T-cell (primary cell): ENCODE measurements at regions not wholly inside any gene's neighbourhood (a gene's known extent, or its start where the extent isn't known, plus 50 kb on each side); places are given as distances from the start of the nearest gene placed in this dataset.

Source experiments
- ATAC-seq, 4 experiments: fragments of 200-7000 bp in 3 of 4; fragments of 150-1000 bp in 1 of 4; cut with Tn5 transposase; replicated peaks in 1 of 4; 1 replicate in 3 of 4; 2 replicates in 1 of 4; pipeline ENCODE4 v1.10.0; 2021; ENCODE audit warnings: moderate library complexity in 3 of 4, mild to moderate bottlenecking in 2 of 4, moderate number of reproducible peaks in 1 of 4
- CTCF ChIA-PET, 2 donors: fragments of 300-600 bp; sonication (Branson Sonifier 250); formaldehyde crosslinking; loops; one replicate each; lab custom pipeline; 2022; ENCODE audit warnings: antibody characterized with exemption in 2 of 2; lab: Charles Lee
- POLR2A ChIA-PET, 2 donors: fragments of 300-600 bp; sonication (Branson Sonifier 250); formaldehyde crosslinking; loops; one replicate each; lab custom pipeline; 2022; ENCODE audit warnings: antibody characterized with exemption in 2 of 2; lab: Charles Lee
- DNase-seq, 35 experiments: peaks; one replicate each; pipeline versions ENCODE4 v3.0.0 to v3.0.0-alpha.2; 2013 to 2023
- H3K27ac ChIP-seq: one replicate; pipeline ENCODE4 v1.5.1; 2013; ENCODE audit warnings: low read length
- H3K27me3 ChIP-seq, 2 experiments: replicated peaks in 1 of 2; 1 replicate in 1 of 2; 2 replicates in 1 of 2; pipeline versions ENCODE4 v1.6.1 to v1.7.0; 2013; ENCODE audit warnings: low read length in 1 of 2, mixed read lengths in 1 of 2; ENCODE audit not compliant: control insufficient read depth in 2 of 2, insufficient read depth in 2 of 2; ENCODE audit errors: extremely low read depth in 1 of 2
- H3K36me3 ChIP-seq, 2 donors: 1 replicate in 1 of 2; 2 replicates in 1 of 2; pipeline versions ENCODE4 v1.6.1 to v1.7.0; 2013; ENCODE audit warnings: low read length in 1 of 2; ENCODE audit not compliant: control insufficient read depth in 2 of 2, insufficient read depth in 1 of 2; ENCODE audit errors: extremely low read depth in 1 of 2
- H3K4me1 ChIP-seq, 2 experiments: 1 replicate in 1 of 2; 2 replicates in 1 of 2; pipeline versions ENCODE4 v1.6.1 to v1.7.0; 2013; ENCODE audit warnings: low read length in 2 of 2, mixed read lengths in 1 of 2; ENCODE audit not compliant: insufficient read depth in 2 of 2, control insufficient read depth in 1 of 2; ENCODE audit errors: extremely low read depth in 1 of 2
- H3K4me3 ChIP-seq, 2 donors: 1 replicate in 1 of 2; 2 replicates in 1 of 2; pipeline versions ENCODE4 v1.5.1 to v1.7.0; 2013; ENCODE audit warnings: mild to moderate bottlenecking in 2 of 2, low read length in 1 of 2, moderate library complexity in 1 of 2; ENCODE audit not compliant: control insufficient read depth in 1 of 2; ENCODE audit errors: extremely low read depth in 1 of 2
- H3K9me3 ChIP-seq: 2 replicates; pipeline ENCODE4 v1.7.0; 2013
- H3K27ac Mint-ChIP-seq, 2 donors: one replicate each; pipeline ENCODE4 v1.8.0; 2020 to 2021; ENCODE audit warnings: mild to moderate bottlenecking in 2 of 2, mixed read lengths in 2 of 2
- H3K27me3 Mint-ChIP-seq, 2 donors: one replicate each; pipeline ENCODE4 v1.8.0; 2021 to 2022; ENCODE audit warnings: mixed read lengths in 2 of 2
- H3K36me3 Mint-ChIP-seq: one replicate; pipeline ENCODE4 v1.8.0; 2021; ENCODE audit warnings: mixed read lengths
- H3K4me1 Mint-ChIP-seq, 3 donors: one replicate each; pipeline ENCODE4 v1.8.0; 2020 to 2022; ENCODE audit warnings: mixed read lengths in 3 of 3, mild to moderate bottlenecking in 1 of 3
- H3K4me3 Mint-ChIP-seq, 3 donors: one replicate each; pipeline ENCODE4 v1.8.0; 2020 to 2022; ENCODE audit warnings: mild to moderate bottlenecking in 3 of 3, mixed read lengths in 3 of 3, moderate library complexity in 3 of 3
- H3K9me3 Mint-ChIP-seq, 3 donors: one replicate each; pipeline ENCODE4 v1.8.0; 2020 to 2022; ENCODE audit warnings: mixed read lengths in 3 of 3
- WGBS: methylation state at CpG from one replicate; pipeline ENCODE4 v1.1.5; 2013; ENCODE audit warnings: missing lambda C conversion rate; ENCODE audit not compliant: insufficient coverage; 5-methylcytosine and 5-hydroxymethylcytosine counted together

GRCh38 chr2:23028106-23028505 lies 356.9 kb upstream of the KLHL29 start:
- H3K36me3 Mint-ChIP-seq: no peaks in the 10 kb centered on the region
- ChIA-PET CTCF (no interaction called here), POLR2A (no interaction called here)
- H3K27me3 Mint-ChIP-seq: peaks cover 9 to 12% of the 10 kb centered on the region in 2 donors
- H3K4me3 Mint-ChIP-seq: no peak overlapping the region
- H3K9me3 ChIP-seq: no peaks in the 10 kb centered on the region
- no peak for DNase-seq
- peaks cover 0 to 9% of the 10 kb centered on the region in 2 experiments for H3K27me3 ChIP-seq
- H3K36me3 ChIP-seq: no peaks in the 10 kb centered on the region
- no peak for ATAC-seq
- H3K4me3 ChIP-seq: no peak overlapping the region
- no peaks in the 10 kb centered on the region for H3K4me1 Mint-ChIP-seq
- no peak overlapping the region for H3K27ac ChIP-seq
- no peaks in the 10 kb centered on the region for H3K4me1 ChIP-seq
- 75% methylated on average over 3 of the region's 3 CpGs for WGBS
- no peak overlapping the region for H3K27ac Mint-ChIP-seq
- H3K9me3 Mint-ChIP-seq: no peaks in the 10 kb centered on the region

- no peaks in the 10 kb centered on the region for H3K9me3 Mint-ChIP-seq
- 95% methylated on average over 2 of the region's 5 CpGs for WGBS
- Histone ChIP-seq H3K36me3 (no peaks in the 10 kb centered on the region), H3K9me3 (no peaks in the 10 kb centered on the region), H3K4me3 (no peak overlapping the region), H3K27ac (no peak overlapping the region), H3K27me3 (peaks cover 0 to 9% of the 10 kb centered on the region in 2 experiments), H3K4me1 (no peaks in the 10 kb centered on the region)
- ChIA-PET CTCF (no interaction called here), POLR2A (no interaction called here)
- no peak overlapping the region for H3K27ac Mint-ChIP-seq
- H3K36me3 Mint-ChIP-seq: no peaks in the 10 kb centered on the region
- ATAC-seq: no peak
- H3K4me1 Mint-ChIP-seq: no peaks in the 10 kb centered on the region
- no peak overlapping the region for H3K4me3 Mint-ChIP-seq
- no peak for DNase-seq
- H3K27me3 Mint-ChIP-seq: peaks cover 9 to 12% of the 10 kb centered on the region in 2 donors
Measured at GRCh38 chr2:23029111-23029510, 355.9 kb upstream of the KLHL29 start.

GRCh38 chr2:23029951-23030350 lies 355.0 kb upstream of the KLHL29 start:
- no peak for DNase-seq
- Mint-ChIP-seq H3K4me1 (no peaks in the 10 kb centered on the region), H3K27me3 (peaks cover 9 to 12% of the 10 kb centered on the region in 2 donors), H3K9me3 (no peaks in the 10 kb centered on the region), H3K4me3 (no peak overlapping the region), H3K36me3 (no peaks in the 10 kb centered on the region), H3K27ac (no peak overlapping the region)
- Histone ChIP-seq H3K4me3 (no peak overlapping the region), H3K36me3 (no peaks in the 10 kb centered on the region), H3K27me3 (peaks cover 0 to 9% of the 10 kb centered on the region in 2 experiments), H3K9me3 (no peaks in the 10 kb centered on the region), H3K4me1 (no peaks in the 10 kb centered on the region), H3K27ac (no peak overlapping the region)
- 48% methylated on average over 3 of the region's 5 CpGs for WGBS
- no peak for ATAC-seq
- ChIA-PET POLR2A (no interaction called here), CTCF (no interaction called here)

GRCh38 chr2:23034996-23035395 lies 350.0 kb upstream of the KLHL29 start:
- Mint-ChIP-seq H3K9me3 (no peaks in the 10 kb centered on the region), H3K4me3 (no peak overlapping the region), H3K4me1 (no peaks in the 10 kb centered on the region), H3K36me3 (no peaks in the 10 kb centered on the region), H3K27ac (no peak overlapping the region), H3K27me3 (peaks cover 0 to 14% of the 10 kb centered on the region in 2 donors)
- WGBS: 43% methylated on average over 2 of the region's 3 CpGs
- CTCF ChIA-PET: no interaction called here
- H3K36me3 ChIP-seq: no peaks in the 10 kb centered on the region
- DNase-seq (no peak), ATAC-seq (no peak)
- H3K27ac ChIP-seq: no peak overlapping the region
- H3K27me3 ChIP-seq: no peaks in the 10 kb centered on the region
- H3K4me3 ChIP-seq: no peak overlapping the region
- no peaks in the 10 kb centered on the region for H3K4me1 ChIP-seq
- POLR2A ChIA-PET: no interaction called here
- H3K9me3 ChIP-seq: no peaks in the 10 kb centered on the region

- WGBS: 80% methylated on average over 1 of the region's 2 CpGs
- no peaks in the 10 kb centered on the region for H3K27me3 ChIP-seq
- Mint-ChIP-seq H3K36me3 (no peaks in the 10 kb centered on the region), H3K4me1 (no peaks in the 10 kb centered on the region), H3K27ac (no peak overlapping the region), H3K27me3 (peaks cover 0 to 13% of the 10 kb centered on the region in 2 donors), H3K9me3 (no peaks in the 10 kb centered on the region), H3K4me3 (no peak overlapping the region)
- no peaks in the 10 kb centered on the region for H3K36me3 ChIP-seq
- ChIA-PET POLR2A (no interaction called here), CTCF (no interaction called here)
- ATAC-seq (no peak), DNase-seq (no peak)
- H3K4me1 ChIP-seq: no peaks in the 10 kb centered on the region
- H3K4me3 ChIP-seq: no peak overlapping the region
- no peaks in the 10 kb centered on the region for H3K9me3 ChIP-seq
- H3K27ac ChIP-seq: no peak overlapping the region
Measured at GRCh38 chr2:23036629-23037028, 348.4 kb upstream of the KLHL29 start.

GRCh38 chr2:23037596-23037995 lies 347.4 kb upstream of the KLHL29 start:
- peaks cover 0 to 10% of the 10 kb centered on the region in 2 donors for H3K27me3 Mint-ChIP-seq
- ATAC-seq (no peak), DNase-seq (no peak)
- no peaks in the 10 kb centered on the region for H3K9me3 Mint-ChIP-seq
- ChIA-PET CTCF (no interaction called here), POLR2A (no interaction called here)
- Histone ChIP-seq H3K27me3 (no peaks in the 10 kb centered on the region), H3K9me3 (no peaks in the 10 kb centered on the region), H3K36me3 (no peaks in the 10 kb centered on the region), H3K27ac (no peak overlapping the region), H3K4me3 (no peak overlapping the region), H3K4me1 (no peaks in the 10 kb centered on the region)
- 77% methylated on average over 2 of the region's 2 CpGs for WGBS
- H3K27ac Mint-ChIP-seq: no peak overlapping the region
- no peak overlapping the region for H3K4me3 Mint-ChIP-seq
- H3K4me1 Mint-ChIP-seq: no peaks in the 10 kb centered on the region
- no peaks in the 10 kb centered on the region for H3K36me3 Mint-ChIP-seq

- DNase-seq (no peak), ATAC-seq (no peak)
- WGBS: 25% methylated on average over 1 of the region's 1 CpG
- POLR2A ChIA-PET: no interaction called here
- Mint-ChIP-seq H3K4me1 (no peaks in the 10 kb centered on the region), H3K27ac (no peak overlapping the region), H3K4me3 (no peak overlapping the region), H3K27me3 (peaks cover 0 to 10% of the 10 kb centered on the region in 2 donors), H3K36me3 (no peaks in the 10 kb centered on the region), H3K9me3 (no peaks in the 10 kb centered on the region)
- CTCF ChIA-PET: no interaction called here
- H3K36me3 ChIP-seq: no peaks in the 10 kb centered on the region
- H3K27me3 ChIP-seq: no peaks in the 10 kb centered on the region
- H3K27ac ChIP-seq: no peak overlapping the region
- H3K9me3 ChIP-seq: no peaks in the 10 kb centered on the region
- no peaks in the 10 kb centered on the region for H3K4me1 ChIP-seq
- no peak overlapping the region for H3K4me3 ChIP-seq
Measured at GRCh38 chr2:23041443-23041842, 343.5 kb upstream of the KLHL29 start.
